HCT116 (cell line): ENCODE measurements at regions not wholly inside any gene's neighbourhood (a gene's known extent, or its start where the extent isn't known, plus 50 kb on each side); places are given as distances from the start of the nearest gene placed in this dataset.
A peak's percentile ranks its signal among the peaks of the same experiment; 100 is the strongest.

Experiments used
- ATAC-seq: fragments of 200-7000 bp; cut with Tn5 transposase; 2 replicates; pipeline ENCODE4 v1.9.1; 2020; ENCODE audit warnings: mild to moderate bottlenecking, moderate library complexity
- BruUV-seq: library from RNA; stranded (reverse); fragments of 400-500 nt; replicated peaks from 2 replicates; lab custom pipeline; 2021; lab: Mats Ljungman, UMichigan
- CTCF ChIA-PET: fragments of 300-600 bp; sonication (Branson Sonifier 250); formaldehyde crosslinking; loops from one replicate; lab custom pipeline; 2021; ENCODE audit warnings: antibody characterized with exemption; lab: Charles Lee
- POLR2A ChIA-PET: fragments of 300-600, 350-600 bp; sonication (Branson Sonifier 250); formaldehyde crosslinking; loops from one replicate; lab custom pipeline; 2021; ENCODE audit warnings: antibody characterized with exemption; lab: Charles Lee
- RAD21 ChIA-PET, 2 experiments: fragments of 300-600 bp; sonication (Branson Sonifier 250); formaldehyde crosslinking; loops; one replicate each; lab custom pipeline; 2023; ENCODE audit warnings: low total read pairs in 2 of 2; ENCODE audit not compliant: uncharacterized antibody in 2 of 2, unreplicated experiment in 2 of 2, low non-redundant PET in 1 of 2; lab: Charles Lee
- DNase-seq: peaks from one replicate; pipeline ENCODE4 v3.0.0-alpha.2; 2010; ENCODE audit warnings: low read depth, low spot score
- H2AFZ ChIP-seq: fragments of 200-600 bp; shearing (Covaris generic), sonication (generic); 2 replicates; pipeline ENCODE4 v1.6.1; 2017; ENCODE audit warnings: low read depth, mixed run types, mixed read lengths, antibody characterized with exemption, low read length; ENCODE audit not compliant: poor library complexity, severe bottlenecking
- H3K27ac ChIP-seq: 2 replicates; pipeline ENCODE4 v1.5.1; 2012; ENCODE audit warnings: low read depth, low read length
- H3K27me3 ChIP-seq: fragments of 200-600 bp; sonication (generic); 2 replicates; pipeline ENCODE4 v1.6.1; 2016; ENCODE audit warnings: mixed run types, low read length, mixed read lengths; ENCODE audit not compliant: insufficient read depth
- H3K36me3 ChIP-seq, 2 experiments: fragments of 200-500 bp in 1 of 2; fragments of 200-600 bp in 1 of 2; sonication (Bioruptor generic) in 1 of 2; sonication (generic) in 1 of 2; 2 replicates each; pipeline versions ENCODE4 v1.5.1 to v1.6.1; 2014 to 2016; ENCODE audit warnings: low read length in 2 of 2, inconsistent platforms in 1 of 2, mixed read lengths in 1 of 2, mixed run types in 1 of 2; ENCODE audit not compliant: insufficient read depth in 2 of 2, control insufficient read depth in 1 of 2
- H3K4me1 ChIP-seq, 2 experiments: fragments of 200-600 bp in 1 of 2; sonication (generic) in 1 of 2; 2 replicates each; pipeline versions ENCODE4 v1.5.1 to v1.6.1; 2012 to 2017; ENCODE audit warnings: low read length in 2 of 2, inconsistent platforms in 1 of 2, mild to moderate bottlenecking in 1 of 2, mixed read lengths in 1 of 2, mixed run types in 1 of 2, moderate library complexity in 1 of 2; ENCODE audit not compliant: insufficient read depth in 2 of 2, control insufficient read depth in 1 of 2
- H3K4me2 ChIP-seq: fragments of 200-600 bp; sonication (generic); 2 replicates; pipeline ENCODE4 v1.6.1; 2017; ENCODE audit warnings: mixed run types, low read length, mixed read lengths
- H3K4me3 ChIP-seq, 2 experiments: fragments of 200-600 bp in 1 of 2; sonication (generic) in 1 of 2; replicated peaks in 1 of 2; 2 replicates each; pipeline ENCODE4 v1.5.1; 2011 to 2016; ENCODE audit warnings: low read length in 2 of 2, control low read depth in 1 of 2, low read depth in 1 of 2, mild to moderate bottlenecking in 1 of 2, mixed read lengths in 1 of 2, mixed run types in 1 of 2
- H3K79me2 ChIP-seq: fragments of 200-600 bp; sonication (generic); 2 replicates; pipeline ENCODE4 v1.6.1; 2017; ENCODE audit warnings: mild to moderate bottlenecking, mixed run types, low read length, moderate library complexity, mixed read lengths; ENCODE audit not compliant: insufficient read depth
- H3K9ac ChIP-seq: fragments of 200-600 bp; sonication (generic); 2 replicates; pipeline ENCODE4 v1.6.1; 2016; ENCODE audit warnings: low read length, mixed read lengths
- H3K9me2 ChIP-seq: fragments of 200-600 bp; sonication (generic), shearing (Covaris generic); 2 replicates; pipeline ENCODE4 v1.6.1; 2017; ENCODE audit warnings: mixed run types, mild to moderate bottlenecking, moderate library complexity; ENCODE audit not compliant: insufficient read depth
- H3K9me3 ChIP-seq, 2 experiments: fragments of 200-500 bp in 1 of 2; fragments of 200-600 bp in 1 of 2; sonication (Bioruptor generic) in 1 of 2; sonication (generic) in 1 of 2; 2 replicates each; pipeline ENCODE4 v1.6.1; 2014 to 2017; ENCODE audit warnings: low read length in 2 of 2, mixed read lengths in 2 of 2, inconsistent platforms in 1 of 2, low read depth in 1 of 2, mild to moderate bottlenecking in 1 of 2, mixed run types in 1 of 2, moderate library complexity in 1 of 2; ENCODE audit not compliant: control insufficient read depth in 1 of 2, insufficient read depth in 1 of 2
- H4K20me1 ChIP-seq: fragments of 200-600 bp; sonication (generic), shearing (Covaris generic); 2 replicates; pipeline ENCODE4 v1.6.1; 2017; ENCODE audit warnings: mixed run types, mild to moderate bottlenecking, moderate library complexity; ENCODE audit not compliant: insufficient read depth
- CTCF ChIP-seq, 3 experiments: fragments of 200-600 bp in 1 of 3; sonication (generic) in 1 of 3; IDR thresholded peaks in 2 of 3; conservative IDR thresholded peaks in 1 of 3; 2 replicates each; pipeline ENCODE4 v1.5.1; 2012 to 2017; ENCODE audit warnings: low read depth in 2 of 3, low read length in 2 of 3, antibody characterized with exemption in 1 of 3, borderline replicate concordance in 1 of 3, control low read depth in 1 of 3, mild to moderate bottlenecking in 1 of 3, mixed read lengths in 1 of 3, mixed run types in 1 of 3, moderate library complexity in 1 of 3; ENCODE audit not compliant: insufficient read depth in 1 of 3
- EZH2phosphoT487 ChIP-seq: fragments of 200-600 bp; IDR thresholded peaks from 2 replicates; pipeline ENCODE4 v1.6.1; 2018; ENCODE audit warnings: antibody characterized with exemption, borderline replicate concordance
- POLR2AphosphoS5 ChIP-seq: IDR thresholded peaks from 2 replicates; pipeline ENCODE4 v1.6.1; 2011; ENCODE audit warnings: mild to moderate bottlenecking, low read depth, low read length, moderate library complexity
- TCF7L2 ChIP-seq: IDR thresholded peaks from 2 replicates; pipeline ENCODE4 v1.7.0; 2011; ENCODE audit warnings: borderline replicate concordance, inconsistent platforms; ENCODE audit not compliant: insufficient read depth, insufficient read length; ENCODE audit errors: extremely low read depth
- ZBTB33 ChIP-seq: IDR thresholded peaks from 2 replicates; pipeline ENCODE4 v1.6.1; 2011; ENCODE audit warnings: mild to moderate bottlenecking, low read length, moderate library complexity; ENCODE audit not compliant: insufficient replicate concordance; ENCODE audit errors: extremely low read depth
- ZFX ChIP-seq: fragments of 450-650 bp; IDR thresholded peaks from 2 replicates; pipeline ENCODE4 v1.6.1; 2017
- intact Hi-C: fragments of 100-400 bp; cut with micrococcal nuclease; formaldehyde crosslinking; loops from 2 replicates; pipeline ENCODE4 v1.10.0; 2022

GRCh38 chr2:219739866-219740440 lies 112.5 kb downstream of the SLC4A3 start:
- peaks cover 7 to 23% of the 10 kb centered on the region in 2 experiments; a peak in 3 of 4 replicates for H3K4me1 ChIP-seq
- CTCF ChIA-PET: no interaction called here

More at GRCh38 chr2:219739866-219740440, 112.5 kb downstream of the SLC4A3 start:
- H3K27ac ChIP-seq: no peak overlapping the region
- no peak overlapping the region for H3K9ac ChIP-seq
- DNase-seq (no peak), ATAC-seq (no peak)
- H3K79me2 ChIP-seq: peaks cover 67% of the 10 kb centered on the region
- peaks cover 8% of the 10 kb centered on the region; the same call in 1 of the 2 replicates for H4K20me1 ChIP-seq
- intact Hi-C loops: loop anchor here (10.0 kb wide), 1 partner anchor 265 kb away; no protein-coding TSS in a partner anchor
- BruUV-seq: no TSS peak
- no peaks in the 10 kb centered on the region for H3K27me3 ChIP-seq
- ChIA-PET POLR2A (no interaction called here), RAD21 (no interaction called here)
- H3K9me2 ChIP-seq: no peaks in the 10 kb centered on the region
- no peak overlapping the region for H2AFZ ChIP-seq
- H3K4me2 ChIP-seq: no peak overlapping the region
- H3K4me3 ChIP-seq: no peak overlapping the region
- TF ChIP-seq EZH2phosphoT487 (no peak), CTCF (IDR thresholded peaks at IDR 0.05 in 2 of 3, conservative IDR thresholded peaks at IDR 0.05 in 1 of 3; ENCODE audit: borderline replicate concordance in 1 of 3, insufficient read depth in 1 of 3, low read depth in 2 of 3, low read length in 2 of 3) (no peak), ZFX (no peak), ZBTB33 (no peak), POLR2AphosphoS5 (0 out of 2 replicates have a peak, but pooled peaks have one; percentile 2), TCF7L2 (no peak)
- H3K36me3 ChIP-seq: peaks cover 19 to 22% of the 10 kb centered on the region in 2 experiments
- no peaks in the 10 kb centered on the region for H3K9me3 ChIP-seq
